C4-2B (cell line): ENCODE measurements at regions not wholly inside any gene's neighbourhood (a gene's known extent, or its start where the extent isn't known, plus 50 kb on each side); places are given as distances from the start of the nearest gene placed in this dataset.

Experiments
- H3K27ac ChIP-seq: fragments of 450-650 bp; 2 replicates; pipeline ENCODE4 v1.5.1; 2017
- ZFX ChIP-seq: fragments of 450-650 bp; IDR thresholded peaks from 2 replicates; pipeline ENCODE4 v1.6.1; 2017
- TF ChIP-seq, protein P1 (sequence below): fragments of 450-650 bp; conservative IDR thresholded peaks from 2 replicates; pipeline ENCODE4 v1.5.1; 2017; ENCODE audit warnings: mild to moderate bottlenecking

DNA sequence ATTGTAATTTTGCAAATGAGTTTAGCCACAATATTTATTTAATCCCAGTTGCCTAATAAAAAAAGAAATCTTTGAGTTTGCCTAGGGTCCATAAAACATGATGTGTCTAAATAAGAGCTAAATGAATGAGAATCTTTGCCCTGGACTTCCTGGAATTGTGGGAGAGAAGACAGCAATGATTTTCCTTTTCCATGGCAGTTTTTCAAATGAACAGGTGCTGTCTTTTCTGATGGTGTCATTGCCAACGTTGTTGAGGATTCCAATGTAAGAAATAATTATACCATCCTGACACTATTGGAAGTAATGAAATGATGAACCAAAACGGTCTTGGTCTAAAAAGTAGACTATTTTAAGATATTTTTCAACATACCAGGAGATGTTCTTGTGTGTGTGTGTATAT is 984.7 kb upstream of the CELF2 start:
- H3K27ac ChIP-seq, result no peak overlapping the region
- no peak for TF ChIP-seq ZFX
- TF ChIP-seq, protein P1, sequence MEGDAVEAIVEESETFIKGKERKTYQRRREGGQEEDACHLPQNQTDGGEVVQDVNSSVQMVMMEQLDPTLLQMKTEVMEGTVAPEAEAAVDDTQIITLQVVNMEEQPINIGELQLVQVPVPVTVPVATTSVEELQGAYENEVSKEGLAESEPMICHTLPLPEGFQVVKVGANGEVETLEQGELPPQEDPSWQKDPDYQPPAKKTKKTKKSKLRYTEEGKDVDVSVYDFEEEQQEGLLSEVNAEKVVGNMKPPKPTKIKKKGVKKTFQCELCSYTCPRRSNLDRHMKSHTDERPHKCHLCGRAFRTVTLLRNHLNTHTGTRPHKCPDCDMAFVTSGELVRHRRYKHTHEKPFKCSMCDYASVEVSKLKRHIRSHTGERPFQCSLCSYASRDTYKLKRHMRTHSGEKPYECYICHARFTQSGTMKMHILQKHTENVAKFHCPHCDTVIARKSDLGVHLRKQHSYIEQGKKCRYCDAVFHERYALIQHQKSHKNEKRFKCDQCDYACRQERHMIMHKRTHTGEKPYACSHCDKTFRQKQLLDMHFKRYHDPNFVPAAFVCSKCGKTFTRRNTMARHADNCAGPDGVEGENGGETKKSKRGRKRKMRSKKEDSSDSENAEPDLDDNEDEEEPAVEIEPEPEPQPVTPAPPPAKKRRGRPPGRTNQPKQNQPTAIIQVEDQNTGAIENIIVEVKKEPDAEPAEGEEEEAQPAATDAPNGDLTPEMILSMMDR, result no peak

DNA sequence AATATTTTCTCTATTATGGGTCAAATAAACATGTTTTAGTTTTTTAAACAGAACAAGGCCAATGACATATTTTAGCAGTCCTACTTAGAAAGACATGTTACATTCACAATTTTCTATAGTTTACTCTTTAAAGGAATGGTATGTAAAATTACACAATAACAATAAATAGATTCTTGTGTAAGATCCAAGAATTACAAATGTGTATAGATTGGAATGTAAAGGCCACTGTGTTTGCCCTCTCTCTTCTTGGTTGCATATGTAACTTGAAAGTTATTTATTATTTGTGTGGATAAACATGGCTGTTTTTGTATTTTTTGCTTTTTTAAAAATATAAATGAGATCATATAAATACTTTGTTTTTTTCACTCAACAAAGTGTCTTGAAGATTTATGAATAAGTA is 979.3 kb upstream of the CELF2 start:
- H3K27ac ChIP-seq, result no peak overlapping the region
- TF ChIP-seq ZFX, result no peak
- TF ChIP-seq, protein P1, result no peak

DNA sequence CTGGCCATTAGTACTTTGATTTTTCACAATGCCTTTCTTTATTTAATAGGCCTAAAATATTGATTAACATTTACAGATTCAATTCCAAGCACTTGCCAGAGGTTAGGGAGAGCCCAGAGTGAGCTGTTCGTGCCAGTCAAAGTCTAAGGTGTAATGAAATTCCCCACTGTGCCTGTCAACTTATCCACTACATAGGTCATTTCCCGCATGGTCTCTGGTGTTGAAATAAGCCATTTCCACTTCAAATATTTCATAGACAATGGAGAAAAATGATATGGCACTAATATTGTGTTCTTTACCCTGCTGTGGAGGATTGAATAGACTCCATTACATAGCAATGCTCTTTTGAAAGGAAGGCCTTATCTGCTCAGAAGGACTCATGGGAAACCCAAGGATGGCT is 978.1 kb upstream of the CELF2 start:
- no peak overlapping the region for H3K27ac ChIP-seq
- TF ChIP-seq, protein P1, result no peak
- TF ChIP-seq ZFX, result no peak

DNA sequence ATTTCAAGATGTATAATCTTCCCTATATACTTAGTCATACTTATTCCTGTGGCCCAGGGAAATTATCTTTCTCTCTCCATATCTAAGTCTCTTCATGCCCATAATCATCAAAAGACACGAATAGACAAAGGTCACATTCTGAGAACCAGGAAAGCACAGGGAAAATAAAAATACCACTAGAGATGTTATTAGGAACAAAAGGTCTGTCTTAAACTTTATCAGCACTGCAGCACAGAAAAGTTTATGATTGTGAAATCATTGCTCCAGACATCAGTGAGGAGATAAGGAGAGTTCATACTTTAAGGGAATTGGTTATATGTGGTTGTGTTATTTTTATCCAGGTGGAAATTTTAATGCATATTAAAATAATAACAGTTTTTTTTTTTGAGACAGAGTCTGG is 974.6 kb upstream of the CELF2 start:
- no peak overlapping the region for H3K27ac ChIP-seq
- TF ChIP-seq, protein P1, result no peak
- TF ChIP-seq ZFX, result no peak

DNA sequence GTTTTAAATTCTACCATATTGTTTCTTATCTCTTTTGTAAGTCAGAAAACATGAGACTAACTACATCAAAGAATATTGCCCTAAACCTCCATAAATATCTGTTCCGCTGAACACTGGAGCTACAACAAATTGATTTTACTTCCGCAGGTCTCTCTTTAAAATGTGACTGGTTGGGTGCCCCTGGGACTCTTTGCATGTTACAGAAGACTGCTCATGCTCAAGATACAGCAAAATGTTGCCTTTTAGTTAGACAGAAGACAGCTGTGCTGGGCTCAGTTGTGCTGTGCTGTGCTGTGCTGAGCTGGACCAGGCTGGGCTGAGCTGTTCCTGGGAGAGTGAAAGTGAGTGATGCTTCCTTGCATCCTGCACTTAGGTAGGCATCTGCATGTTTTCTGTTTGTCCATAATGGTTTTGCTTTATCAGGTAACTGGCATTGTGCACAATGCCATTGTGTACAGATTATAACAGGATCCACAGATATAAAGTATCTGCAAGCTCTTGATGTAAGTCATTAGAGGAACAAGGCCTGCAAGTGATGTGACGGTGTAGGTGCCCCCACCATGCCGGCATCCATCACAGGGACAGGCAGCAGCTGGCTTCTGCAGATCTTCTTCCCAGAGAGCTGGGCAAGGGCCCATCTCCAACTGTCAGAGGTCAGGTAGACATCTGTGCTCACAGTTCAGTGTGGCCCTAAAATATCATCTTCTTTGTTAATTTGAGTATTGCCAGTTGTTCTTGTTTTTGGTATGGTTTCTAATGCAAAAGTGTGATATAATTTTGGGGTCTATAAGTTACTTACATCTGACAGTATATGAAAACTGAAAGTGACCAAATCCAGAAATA is 972.5 kb upstream of the CELF2 start:
- no peak for TF ChIP-seq ZFX
- TF ChIP-seq, protein P1, result no peak
- H3K27ac ChIP-seq, result no peak overlapping the region

DNA sequence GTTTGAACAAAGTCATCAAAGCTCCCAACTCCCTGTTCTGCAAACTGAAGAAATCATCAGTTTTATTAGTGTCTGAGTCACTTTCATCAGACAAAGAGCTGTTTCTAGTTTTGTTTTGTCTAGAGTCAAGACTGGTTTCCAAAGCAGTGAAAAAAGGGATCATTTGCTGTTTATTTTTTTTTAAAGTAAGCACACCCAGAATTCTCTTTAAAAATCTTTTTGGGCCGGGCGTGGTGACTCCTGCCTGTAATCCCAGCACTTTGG is 972.0 kb upstream of the CELF2 start:
- no peak overlapping the region for H3K27ac ChIP-seq
- TF ChIP-seq, protein P1, result no peak
- TF ChIP-seq ZFX, result no peak

DNA sequence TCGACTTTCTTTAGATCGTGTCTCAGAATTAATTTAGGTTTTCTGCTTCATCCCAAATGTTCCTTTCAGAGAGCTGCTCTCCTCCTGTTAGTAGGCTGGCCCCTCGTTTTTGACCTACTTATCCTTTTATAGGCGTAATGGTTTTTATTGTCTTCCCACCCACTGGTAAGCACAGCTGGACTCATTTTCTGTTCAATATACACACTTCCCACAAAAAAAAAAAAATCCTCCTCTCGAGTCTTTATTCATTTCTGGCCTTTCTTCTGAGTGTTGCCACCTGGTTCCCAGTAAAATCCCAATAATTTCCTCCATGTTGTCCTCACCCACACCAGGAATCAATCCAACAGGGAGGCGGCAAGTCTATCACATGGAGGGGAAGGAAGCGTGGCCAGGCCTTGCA is 970.2 kb upstream of the CELF2 start:
- TF ChIP-seq ZFX, result no peak
- TF ChIP-seq, protein P1, result no peak
- no peak overlapping the region for H3K27ac ChIP-seq
